Bronchial epithelial cell (primary cell): ENCODE measurements at regions not wholly inside any gene's neighbourhood (a gene's known extent, or its start where the extent isn't known, plus 50 kb on each side); places are given as distances from the start of the nearest gene placed in this dataset.

ENCODE experiments used
- DNase-seq: peaks from one replicate; pipeline ENCODE4 v3.0.0-alpha.2; 2010; ENCODE audit warnings: low read depth
- FAIRE-seq: peaks from 2 replicates; lab custom pipeline; 2011; peaks lifted over from hg19 to GRCh38; lab: Jason Lieb, UNC
- H3K27me3 ChIP-seq: 2 replicates; pipeline ENCODE4 v1.5.1; 2011; ENCODE audit warnings: low read length; ENCODE audit not compliant: control insufficient read depth, insufficient read depth
- H3K36me3 ChIP-seq: 2 replicates; pipeline ENCODE4 v1.5.1; 2011; ENCODE audit warnings: low read length; ENCODE audit not compliant: control insufficient read depth, insufficient read depth
- H3K4me3 ChIP-seq: 2 replicates; pipeline ENCODE4 v1.5.1; 2011; ENCODE audit warnings: mild to moderate bottlenecking, low read depth, low read length, control low read depth
- CTCF ChIP-seq: IDR thresholded peaks from 2 replicates; pipeline ENCODE4 v1.5.1; 2011; ENCODE audit warnings: mild to moderate bottlenecking, moderate library complexity, low read length, control low read depth, inconsistent platforms; ENCODE audit not compliant: insufficient read depth, severe bottlenecking

- DNase-seq (no peak), FAIRE-seq (no peak)
- no peaks in the 10 kb centered on the region for H3K36me3 ChIP-seq
Measured at GRCh38 chr12:90502070-90502469, 452.9 kb downstream of the CCER1 start.

GRCh38 chr12:90501412-90501811, 453.6 kb downstream of the CCER1 start:
- FAIRE-seq (no peak), DNase-seq (no peak)
- Histone ChIP-seq H3K36me3 (no peaks in the 10 kb centered on the region), H3K27me3 (no peaks in the 10 kb centered on the region), H3K4me3 (no peak overlapping the region)
- no peak for TF ChIP-seq CTCF

More at GRCh38 chr12:90502070-90502469, 452.9 kb downstream of the CCER1 start:
- no peak for TF ChIP-seq CTCF
- Histone ChIP-seq H3K4me3 (no peak overlapping the region), H3K27me3 (no peaks in the 10 kb centered on the region)

GRCh38 chr12:90499795-90500194, 455.2 kb downstream of the CCER1 start:
- FAIRE-seq (no peak), DNase-seq (peak; percentile 63)
- TF ChIP-seq CTCF, result no peak

GRCh38 chr12:90497923-90498545, 456.9 kb downstream of the CCER1 start:
- Histone ChIP-seq H3K27me3 (no peaks in the 10 kb centered on the region), H3K4me3 (no peak overlapping the region), H3K36me3 (no peaks in the 10 kb centered on the region)
- FAIRE-seq (no peak), DNase-seq (no peak)
- TF ChIP-seq CTCF, result no peak

More at GRCh38 chr12:90499795-90500194, 455.2 kb downstream of the CCER1 start:
- no peaks in the 10 kb centered on the region for H3K36me3 ChIP-seq
- H3K4me3 ChIP-seq, result no peak overlapping the region
- no peaks in the 10 kb centered on the region for H3K27me3 ChIP-seq

- FAIRE-seq (no peak), DNase-seq (no peak)
- H3K36me3 ChIP-seq, result no peaks in the 10 kb centered on the region
- H3K4me3 ChIP-seq, result no peak overlapping the region
- H3K27me3 ChIP-seq, result no peaks in the 10 kb centered on the region
- TF ChIP-seq CTCF, result no peak
Measured at GRCh38 chr12:90490355-90490754, 464.6 kb downstream of the CCER1 start.

GRCh38 chr12:90489141-90489540, 465.8 kb downstream of the CCER1 start:
- no peak for FAIRE-seq
- TF ChIP-seq CTCF, result no peak
- no peaks in the 10 kb centered on the region for H3K27me3 ChIP-seq
- H3K36me3 ChIP-seq, result no peaks in the 10 kb centered on the region
- no peak overlapping the region for H3K4me3 ChIP-seq
- no peak for DNase-seq
